ENCODE measurements at regions not wholly inside any gene's neighbourhood (a gene's known extent, or its start where the extent isn't known, plus 50 kb on each side); places are given as distances from the start of the nearest gene placed in this dataset.

- ATAC-seq (no peak), FAIRE-seq (no peak), DNase-seq (ENCODE audit: extremely low read depth in 1 of 4, low spot score in 3 of 4) (no peak)
- Histone ChIP-seq H3K27ac (ENCODE audit: extremely low read depth, low read depth, low read length) (no peak overlapping the region), H3K9me1 (ENCODE audit: control insufficient read depth, insufficient read depth, low read length) (no peaks in the 10 kb centered on the region), H3K36me3 (ENCODE audit: control insufficient read depth, insufficient read depth, low read length) (no peaks in the 10 kb centered on the region), H3K4me3 (no peak overlapping the region), H3K79me2 (ENCODE audit: control insufficient read depth, insufficient read depth, low read length) (no peaks in the 10 kb centered on the region), H3K4me1 (replicated peaks in 1 of 2; ENCODE audit: control insufficient read depth in 2 of 2, insufficient read depth in 2 of 2, low read length in 2 of 2) (no peaks in the 10 kb centered on the region), H3K9ac (ENCODE audit: insufficient read depth in 1 of 2, low read depth in 2 of 2, low read length in 2 of 2) (no peak overlapping the region), H3K27me3 (ENCODE audit: control insufficient read depth in 2 of 2, insufficient read depth in 2 of 2, low read length in 2 of 2) (no peaks in the 10 kb centered on the region; a peak in 1 of 5 replicates), H3K4me2 (ENCODE audit: insufficient read depth, low read length) (no peak overlapping the region), H4K20me1 (replicated peaks; ENCODE audit: control insufficient read depth, insufficient read depth, low read length) (no peaks in the 10 kb centered on the region), H2AFZ (ENCODE audit: low read depth, low read length) (no peak overlapping the region), H3K9me3 (replicated peaks; ENCODE audit: control insufficient read depth, insufficient read depth, low read depth, low read length) (no peaks in the 10 kb centered on the region)
- POLR2A ChIA-PET = interaction anchor here (0.6 kb wide), 1 partner anchor 66 kb away, joined by 4 read pairs; no protein-coding TSS in a partner anchor
- intact Hi-C loops (cut with micrococcal nuclease) (no loop called here), in situ Hi-C loops (cut with MboI) (no loop called here)
- BruUV-seq (replicated peaks) = no TSS peak
- CTCF ChIA-PET (ENCODE audit: low intra/inter-chr PET ratio) = no interaction called here
- WGBS (ENCODE audit: insufficient coverage, low coverage, missing lambda C conversion rate) = 3% methylated on average over 12 of the region's 12 CpGs
- no peak for TF ChIP-seq PHB (CRISPR knock-in tag; IDR thresholded peaks at IDR 0.05)
- TF ChIP-seq GABPB1 (CRISPR knock-in tag; IDR thresholded peaks at IDR 0.05) = no peak
- TF ChIP-seq KLF13 (tag; IDR thresholded peaks at IDR 0.05; ENCODE audit: borderline replicate concordance, low read depth) = no peak
- TF ChIP-seq POLR2B (IDR thresholded peaks at IDR 0.05; ENCODE audit: low read depth, partially characterized antibody) = no peak
- TF ChIP-seq, protein P1, sequence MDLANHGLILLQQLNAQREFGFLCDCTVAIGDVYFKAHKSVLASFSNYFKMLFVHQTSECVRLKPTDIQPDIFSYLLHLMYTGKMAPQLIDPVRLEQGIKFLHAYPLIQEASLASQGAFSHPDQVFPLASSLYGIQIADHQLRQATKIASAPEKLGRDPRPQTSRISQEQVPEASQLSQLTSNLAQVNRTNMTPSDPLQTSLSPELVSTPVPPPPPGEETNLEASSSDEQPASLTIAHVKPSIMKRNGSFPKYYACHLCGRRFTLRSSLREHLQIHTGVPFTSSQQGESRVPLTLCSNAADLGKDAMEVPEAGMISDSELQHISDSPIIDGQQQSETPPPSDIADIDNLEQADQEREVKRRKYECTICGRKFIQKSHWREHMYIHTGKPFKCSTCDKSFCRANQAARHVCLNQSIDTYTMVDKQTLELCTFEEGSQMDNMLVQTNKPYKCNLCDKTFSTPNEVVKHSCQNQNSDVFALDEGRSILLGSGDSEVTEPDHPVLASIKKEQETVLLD (IDR thresholded peaks at IDR 0.05) = no peak
- no peak for TF ChIP-seq CHD7 (IDR thresholded peaks at IDR 0.05; ENCODE audit: low read depth, low read length)
- no peak for TF ChIP-seq CXXC5 (CRISPR knock-in tag; IDR thresholded peaks at IDR 0.05)
- no peak for TF ChIP-seq SREBF2 (CRISPR knock-in tag; IDR thresholded peaks at IDR 0.05)
- TF ChIP-seq CBX3 (IDR thresholded peaks at IDR 0.05; ENCODE audit: borderline replicate concordance in 1 of 2, low read length in 2 of 2) = no peak
Measured at GRCh38 chr13:40438999-40439797, 227.2 kb downstream of the FOXO1 start.
